Suppressor macrophage treated with lipopolysaccharide for 1 hour (primary cell): ENCODE measurements at regions not wholly inside any gene's neighbourhood (a gene's known extent, or its start where the extent isn't known, plus 50 kb on each side); places are given as distances from the start of the nearest gene placed in this dataset.

Experiments used
- DNase-seq, 3 donors: peaks; one replicate each; pipeline ENCODE4 v3.0.0-alpha.2; 2020 to 2022

GRCh38 chr1:201612645-201613044, 73.7 kb downstream of the NAV1 start:
- DNase-seq: no peak

DNA sequence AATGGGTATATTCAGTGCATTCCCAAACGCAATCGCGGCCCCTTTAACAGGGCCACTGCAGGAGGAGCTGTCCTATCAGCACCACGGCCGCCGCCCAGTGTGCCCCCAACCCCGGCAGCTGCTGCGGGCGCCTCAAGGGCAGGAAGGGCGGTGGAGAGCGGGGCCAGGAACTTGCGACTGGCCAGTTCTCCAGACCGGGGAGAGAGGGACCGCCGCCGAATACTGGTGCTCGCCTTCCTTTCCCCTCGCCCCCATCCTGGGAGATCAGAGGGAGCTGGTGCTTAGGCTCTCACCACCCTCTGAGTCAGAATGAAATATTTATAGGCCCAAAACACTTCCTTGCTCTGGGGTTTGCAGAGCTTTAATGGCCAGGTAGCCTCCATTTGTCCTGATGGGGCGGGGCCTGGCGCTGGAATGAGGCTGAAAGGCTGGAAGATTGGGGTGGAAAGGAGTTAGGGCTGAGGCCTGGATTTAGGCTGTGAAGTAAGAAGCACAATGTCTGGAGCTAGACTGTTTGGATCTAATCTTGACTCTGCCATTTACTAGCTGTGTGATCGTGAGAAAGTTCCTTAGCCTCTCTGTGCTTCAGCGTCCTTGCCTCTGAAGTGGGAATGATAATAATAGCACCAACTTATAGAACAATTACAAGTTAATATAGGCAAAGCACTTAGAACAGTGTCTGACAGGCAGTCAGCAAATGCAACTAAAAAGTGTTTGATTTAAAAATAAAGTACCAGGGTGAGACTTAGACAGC, 75.5 kb downstream of the NAV1 start:
- DNase-seq: peak in 2 of 3 donors; percentile 44 to 45

DNA sequence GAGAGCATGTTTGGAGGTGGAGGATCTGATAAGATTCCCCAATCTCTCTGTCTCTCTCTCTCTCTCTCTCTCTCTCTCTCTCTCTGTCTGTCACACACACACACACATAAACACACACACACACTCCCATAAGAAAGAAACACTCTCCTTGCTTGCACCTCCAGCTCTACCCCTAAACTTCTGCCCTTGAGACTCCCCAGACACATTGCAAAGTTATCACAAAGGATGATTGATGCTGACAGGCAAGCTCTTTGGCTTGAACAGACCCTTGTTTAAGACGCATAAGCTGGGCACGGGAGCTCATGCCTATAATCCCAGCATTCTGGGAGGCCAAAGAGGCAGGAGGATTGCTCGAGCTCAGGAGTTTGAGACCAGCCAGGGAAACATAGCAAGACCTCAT, 78.2 kb downstream of the NAV1 start:
- no peak for DNase-seq

- DNase-seq: no peak
Measured at GRCh38 chr1:201618389-201618788, 79.5 kb downstream of the NAV1 start.

- DNase-seq: no peak
Measured at GRCh38 chr1:201618905-201619304, 80.0 kb downstream of the NAV1 start.

- DNase-seq: no peak
Measured at GRCh38 chr1:201619513-201619912, 80.6 kb downstream of the NAV1 start.

GRCh38 chr1:201622353-201622752, 83.4 kb downstream of the NAV1 start:
- no peak for DNase-seq

- DNase-seq: no peak
Measured at GRCh38 chr1:201622824-201623223, 83.9 kb downstream of the NAV1 start.

DNA sequence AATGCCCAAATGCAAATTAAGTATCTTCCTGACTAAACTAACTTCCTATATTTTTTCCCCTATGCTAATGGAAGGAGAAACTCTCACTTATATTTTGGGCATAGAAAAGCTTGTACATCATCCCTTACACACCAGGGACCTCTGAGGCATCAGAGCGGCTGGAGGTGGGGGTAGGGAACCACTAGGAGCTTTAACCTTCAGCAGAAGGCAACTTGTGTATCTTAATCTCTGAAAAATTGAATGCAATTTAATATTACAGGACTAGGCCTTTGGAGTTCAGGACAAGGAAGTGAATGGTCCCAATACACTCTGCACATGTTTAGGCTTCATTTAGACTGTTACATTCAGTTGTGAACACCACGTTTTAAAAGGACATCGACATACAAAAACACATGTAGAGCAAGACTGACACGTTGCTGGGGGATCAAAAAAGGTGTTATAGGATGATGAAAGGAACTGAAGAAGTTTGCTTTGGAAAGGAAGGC, 85.9 kb downstream of the NAV1 start:
- DNase-seq: no peak

GRCh38 chr1:201625226-201625761, 86.4 kb downstream of the NAV1 start:
- no peak for DNase-seq

DNA sequence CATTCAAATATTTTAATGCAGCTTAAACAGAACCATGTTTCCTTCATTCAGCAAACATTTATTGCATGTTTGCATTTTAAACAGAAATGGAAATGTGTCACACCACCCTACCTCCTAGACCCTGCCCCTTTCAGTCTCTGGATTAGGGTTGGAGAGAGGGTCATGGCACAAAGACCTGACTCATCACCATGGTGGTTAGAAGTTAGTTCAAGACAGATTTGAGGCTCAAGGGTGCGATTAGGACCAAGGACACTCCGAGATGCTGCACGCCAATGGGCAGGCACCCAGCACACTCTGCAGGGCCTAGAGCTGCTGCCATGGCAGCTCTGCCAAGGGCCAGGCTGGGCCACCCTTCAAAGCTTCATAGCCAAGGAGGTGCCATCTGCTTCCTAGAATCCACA, 86.9 kb downstream of the NAV1 start:
- DNase-seq: no peak

- peak in 1 of 3 donors; percentile 31 for DNase-seq
Measured at GRCh38 chr1:201626629-201627275, 87.8 kb downstream of the NAV1 start.

GRCh38 chr1:201628490-201628889, 89.6 kb downstream of the NAV1 start:
- DNase-seq: peak in 1 of 3 donors; percentile 22

DNA sequence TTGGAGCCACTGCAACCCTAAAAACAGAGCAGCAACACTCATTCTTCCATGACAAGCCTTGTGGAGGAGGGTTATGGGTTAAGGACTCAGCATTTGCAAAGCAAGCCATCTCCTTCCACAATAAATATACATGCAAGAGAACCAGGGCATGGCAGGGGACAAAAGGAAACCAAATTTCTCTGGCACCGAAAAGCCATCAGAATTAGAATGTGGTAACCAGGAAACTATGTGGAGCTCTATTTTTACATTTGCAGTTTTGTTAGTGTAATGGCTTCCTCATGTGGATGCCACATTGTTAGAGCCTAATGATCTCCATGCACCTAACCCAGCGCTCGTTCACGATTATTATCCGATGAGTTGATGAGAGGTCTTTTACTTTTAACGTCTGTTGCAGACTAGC, 91.7 kb downstream of the NAV1 start:
- no peak for DNase-seq

DNA sequence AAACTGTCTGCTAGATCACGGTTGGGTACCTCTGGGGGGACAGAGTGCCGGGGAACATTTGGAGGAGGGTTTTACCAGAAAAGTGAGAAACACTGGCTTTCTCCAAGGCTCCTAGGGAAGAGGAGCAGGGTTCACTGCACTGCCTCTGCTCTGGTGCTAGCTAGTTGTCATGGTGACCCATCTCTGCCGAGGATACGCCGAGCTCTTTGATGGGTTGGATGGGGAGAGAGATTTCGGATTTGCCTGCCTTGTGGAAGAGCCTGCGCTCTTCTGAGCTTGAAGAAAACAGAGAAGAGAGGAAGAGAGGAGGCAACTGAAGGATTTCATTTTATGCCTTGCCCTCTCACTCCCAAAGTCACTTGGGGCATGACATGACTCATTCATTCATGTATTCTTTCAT, 92.1 kb downstream of the NAV1 start:
- no peak for DNase-seq

DNA sequence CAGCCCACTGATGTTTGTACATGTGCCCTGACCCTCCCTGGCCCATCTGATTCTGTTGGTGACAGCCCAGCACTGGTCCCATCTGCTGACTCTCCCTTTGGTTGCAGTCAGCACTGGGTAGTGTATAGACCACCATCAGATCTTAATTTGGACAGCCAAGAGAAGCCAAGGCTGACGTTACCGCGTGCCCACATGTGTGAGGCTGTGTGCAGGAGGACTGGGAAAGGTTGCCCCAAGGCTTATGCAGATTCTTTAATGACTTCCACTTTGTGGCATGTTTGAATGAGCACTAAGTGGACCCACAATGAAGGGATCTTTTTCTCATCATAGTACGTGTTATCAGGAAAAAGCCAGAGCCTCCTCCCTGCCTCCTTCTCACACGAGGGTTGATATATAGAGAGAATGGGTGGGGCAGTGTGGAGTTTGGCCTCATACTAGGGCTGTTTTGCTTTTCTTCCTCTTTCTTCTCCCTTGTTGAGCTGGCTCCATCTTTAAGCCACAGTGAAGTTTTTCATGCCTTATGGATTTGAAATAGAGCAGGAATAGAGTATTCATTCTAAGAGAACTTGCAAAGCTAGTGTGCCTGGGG, 93.5 kb downstream of the NAV1 start:
- DNase-seq: no peak

DNA sequence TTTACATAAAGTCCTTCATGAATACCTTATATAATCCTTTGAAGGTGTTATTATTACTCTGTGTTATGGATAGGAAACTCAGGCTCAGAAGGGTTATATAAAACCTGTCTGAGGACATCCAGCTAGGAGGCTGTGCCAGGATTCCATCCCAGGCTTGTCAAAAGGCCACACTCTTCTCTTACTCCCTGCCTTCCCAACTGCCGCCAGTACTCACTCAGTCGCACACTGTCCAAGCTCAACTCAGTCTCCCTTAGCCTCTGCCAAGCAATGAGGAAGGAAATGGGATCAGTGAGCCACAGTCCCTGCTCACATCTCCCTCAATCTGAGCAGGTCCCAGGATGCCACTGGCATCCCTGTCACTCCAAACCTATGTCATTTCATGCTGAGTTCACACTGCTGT, 94.4 kb downstream of the NAV1 start:
- no peak for DNase-seq

DNA sequence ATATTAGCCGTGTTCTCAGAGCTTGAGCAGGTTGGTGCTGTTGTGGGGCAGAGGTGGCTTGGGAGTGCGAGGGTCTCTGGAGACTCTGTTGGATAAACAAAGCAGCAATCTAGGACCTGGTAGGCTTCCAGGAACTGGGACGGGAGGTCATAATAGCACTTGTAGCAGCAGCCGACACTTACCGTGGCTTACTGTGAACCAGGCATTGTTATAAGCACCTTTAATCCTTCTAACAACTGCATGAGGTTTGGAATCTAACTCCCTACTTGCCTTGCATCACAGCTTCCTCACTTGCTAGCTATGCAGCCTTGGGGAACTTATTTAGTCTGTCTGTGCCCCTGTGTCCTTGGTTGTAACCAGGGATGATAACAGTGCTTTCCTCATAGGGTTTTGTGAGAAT, 94.9 kb downstream of the NAV1 start:
- no peak for DNase-seq

GRCh38 chr1:201634261-201634660, 95.3 kb downstream of the NAV1 start:
- no peak for DNase-seq

DNA sequence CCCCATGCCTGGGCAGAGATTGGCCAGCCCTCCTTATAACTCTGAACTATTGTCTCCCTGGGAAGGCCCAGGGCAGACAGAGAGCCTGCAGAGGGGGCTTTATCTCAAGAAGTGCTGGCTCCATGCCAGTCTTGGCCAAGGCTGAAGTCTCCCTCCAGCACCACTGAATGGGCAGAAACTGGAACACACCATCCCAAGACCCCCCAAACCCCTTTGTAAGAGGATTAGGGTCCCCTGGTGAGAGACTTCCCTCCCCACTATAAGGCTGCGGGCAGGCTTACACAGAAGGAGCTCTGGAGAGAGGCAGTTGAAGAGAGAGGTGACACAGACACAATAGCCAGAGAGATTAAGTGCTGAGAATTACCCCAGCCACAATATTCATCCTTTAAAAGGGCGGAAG, 97.2 kb downstream of the NAV1 start:
- DNase-seq: no peak

DNA sequence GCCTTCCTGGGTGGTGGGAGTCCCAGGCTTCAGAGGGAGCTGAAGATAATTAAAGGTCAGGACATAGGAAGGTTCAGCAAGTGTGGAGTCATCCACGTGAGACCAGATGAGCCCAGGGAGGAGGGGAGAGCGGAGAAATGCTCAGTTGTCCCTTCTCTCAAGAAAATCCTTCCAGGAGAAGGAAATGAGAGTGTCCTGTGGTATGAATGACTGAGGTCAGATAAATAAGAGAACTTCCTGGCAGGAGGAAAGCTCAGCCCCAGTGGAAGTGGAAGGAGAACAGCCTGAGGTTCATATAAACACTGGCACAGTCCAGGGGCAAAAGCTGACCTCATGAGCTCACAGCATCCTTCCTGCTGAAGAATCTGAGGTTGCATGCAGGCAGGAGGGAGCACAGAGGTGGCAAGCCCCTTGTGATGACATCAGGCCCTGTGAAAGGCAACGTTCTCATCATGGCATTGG, 97.6 kb downstream of the NAV1 start:
- no peak for DNase-seq

- no peak for DNase-seq
Measured at GRCh38 chr1:201637282-201638079, 98.6 kb downstream of the NAV1 start.

DNA sequence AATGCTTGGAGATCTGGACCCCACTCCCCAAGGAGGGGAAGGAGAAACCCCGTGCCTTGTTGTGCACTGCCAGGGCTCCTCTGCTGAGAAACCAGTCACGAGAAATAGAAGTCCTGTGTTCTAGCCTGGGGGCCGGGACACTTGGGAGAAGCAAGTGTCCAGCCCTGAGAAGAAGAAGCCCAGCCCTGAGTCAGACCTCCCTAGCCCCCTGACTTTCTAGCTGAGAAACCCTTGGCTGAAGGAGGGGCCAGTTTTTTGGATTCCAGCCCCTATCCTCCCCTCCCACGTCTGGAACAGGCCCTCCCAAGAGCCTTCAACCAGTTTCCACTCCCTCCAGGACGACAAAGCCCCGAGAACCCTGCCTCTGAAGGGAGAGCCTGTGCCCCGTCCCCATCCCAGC, 100.5 kb downstream of the NAV1 start:
- DNase-seq: no peak
